Mesendoderm (in vitro differentiated cells): ENCODE measurements at regions not wholly inside any gene's neighbourhood (a gene's known extent, or its start where the extent isn't known, plus 50 kb on each side); places are given as distances from the start of the nearest gene placed in this dataset.

Source experiments
- DNase-seq: peaks from one replicate; pipeline ENCODE4 v3.0.0; 2013
- H2AK5ac ChIP-seq: 2 replicates; pipeline ENCODE4 v1.6.1; 2013; ENCODE audit warnings: low read length, inconsistent platforms
- H2BK120ac ChIP-seq: 2 replicates; pipeline ENCODE4 v1.6.1; 2013; ENCODE audit warnings: low read depth, mild to moderate bottlenecking, low read length, moderate library complexity, mixed read lengths
- H2BK15ac ChIP-seq: replicated peaks from 2 replicates; pipeline ENCODE4 v1.6.1; 2013; ENCODE audit warnings: low read depth, mild to moderate bottlenecking, moderate library complexity
- H2BK5ac ChIP-seq: 2 replicates; pipeline ENCODE4 v1.6.1; 2013; ENCODE audit warnings: low read length, inconsistent platforms
- H3K18ac ChIP-seq: 2 replicates; pipeline ENCODE4 v1.6.1; 2013; ENCODE audit warnings: mild to moderate bottlenecking, low read length, mixed read lengths
- H3K23ac ChIP-seq: one replicate; pipeline ENCODE4 v1.6.1; 2013; ENCODE audit warnings: low read length
- H3K27ac ChIP-seq: 2 replicates; pipeline ENCODE4 v1.5.1; 2013; ENCODE audit warnings: low read depth, mild to moderate bottlenecking, inconsistent platforms, low read length, moderate library complexity
- H3K27me3 ChIP-seq: 2 replicates; pipeline ENCODE4 v1.6.1; 2013; ENCODE audit warnings: low read length, control low read depth, mild to moderate bottlenecking, inconsistent platforms; ENCODE audit not compliant: insufficient read depth, poor library complexity
- H3K36me3 ChIP-seq: 2 replicates; pipeline ENCODE4 v1.6.1; 2013; ENCODE audit warnings: low read length, inconsistent platforms; ENCODE audit not compliant: control insufficient read depth, insufficient read depth
- H3K4ac ChIP-seq: one replicate; pipeline ENCODE4 v1.6.1; 2013; ENCODE audit warnings: low read depth, mild to moderate bottlenecking, low read length, moderate library complexity
- H3K4me1 ChIP-seq: 2 replicates; pipeline ENCODE4 v1.6.1; 2013; ENCODE audit warnings: low read depth, low read length, inconsistent platforms; ENCODE audit not compliant: control insufficient read depth
- H3K4me2 ChIP-seq: 2 replicates; pipeline ENCODE4 v1.6.1; 2013; ENCODE audit warnings: low read length
- H3K4me3 ChIP-seq: 2 replicates; pipeline ENCODE4 v1.5.1; 2013; ENCODE audit warnings: mild to moderate bottlenecking, low read length
- H3K56ac ChIP-seq: one replicate; pipeline ENCODE4 v1.6.1; 2013; ENCODE audit warnings: low read length
- H3K79me1 ChIP-seq: 2 replicates; pipeline ENCODE4 v1.6.1; 2013; ENCODE audit warnings: low read length, inconsistent platforms
- H3K79me2 ChIP-seq: 2 replicates; pipeline ENCODE4 v1.6.1; 2013; ENCODE audit warnings: mild to moderate bottlenecking, low read length; ENCODE audit not compliant: control insufficient read depth, insufficient read depth
- H3K9ac ChIP-seq: 2 replicates; pipeline ENCODE4 v1.6.1; 2013; ENCODE audit warnings: low read length, inconsistent platforms
- H4K5ac ChIP-seq: one replicate; pipeline ENCODE4 v1.6.1; 2013; ENCODE audit warnings: low read length
- H4K8ac ChIP-seq: one replicate; pipeline ENCODE4 v1.6.1; 2013; ENCODE audit warnings: low read depth, mild to moderate bottlenecking, control low read depth, low read length, moderate library complexity
- WGBS: extraction: QIAGEN DNeasy Blood & Tissue Kit; methylation state at CpG from one replicate; pipeline ENCODE4 v1.1.7; 2013; ENCODE audit warnings: low lambda C conversion rate, missing lambda C conversion rate; ENCODE audit not compliant: insufficient coverage; ENCODE audit errors: extremely low coverage; 5-methylcytosine and 5-hydroxymethylcytosine counted together

DNA sequence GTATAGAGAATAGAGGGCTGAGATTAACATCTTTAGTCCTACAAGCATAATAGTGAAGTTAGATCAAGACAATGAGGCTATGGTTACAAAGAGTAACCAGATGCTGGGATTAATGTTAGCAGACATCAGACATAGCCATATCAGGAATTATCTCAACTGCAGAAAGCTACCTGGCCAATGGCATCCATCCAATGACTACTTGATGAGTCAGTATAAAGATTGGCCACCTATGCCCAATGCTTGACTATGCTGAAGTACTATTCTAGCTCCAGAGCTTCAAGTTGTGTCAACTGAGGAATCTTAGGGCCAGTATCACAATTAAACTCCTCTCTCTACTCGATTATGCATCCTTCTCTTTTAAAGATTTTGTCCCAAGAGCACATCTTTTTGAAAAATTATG lies 541.4 kb downstream of the PRELID2 start:
- Histone ChIP-seq H3K9ac (no peak overlapping the region), H3K79me1 (no peaks in the 10 kb centered on the region), H3K23ac (no peak overlapping the region), H3K18ac (no peak overlapping the region), H3K4me1 (no peaks in the 10 kb centered on the region), H2BK15ac (no peak overlapping the region), H3K56ac (no peak overlapping the region), H3K36me3 (no peaks in the 10 kb centered on the region), H3K4me3 (no peak overlapping the region), H3K27me3 (no peaks in the 10 kb centered on the region), H3K27ac (no peak overlapping the region), H2BK5ac (no peak overlapping the region), H4K5ac (no peak overlapping the region), H3K4ac (no peak overlapping the region), H2BK120ac (no peak overlapping the region), H2AK5ac (no peak overlapping the region), H4K8ac (no peak overlapping the region), H3K79me2 (no peaks in the 10 kb centered on the region), H3K4me2 (no peak overlapping the region)
- no CpG with 5 or more reads among the region's 1 CpG for WGBS
- DNase-seq, result no peak

DNA sequence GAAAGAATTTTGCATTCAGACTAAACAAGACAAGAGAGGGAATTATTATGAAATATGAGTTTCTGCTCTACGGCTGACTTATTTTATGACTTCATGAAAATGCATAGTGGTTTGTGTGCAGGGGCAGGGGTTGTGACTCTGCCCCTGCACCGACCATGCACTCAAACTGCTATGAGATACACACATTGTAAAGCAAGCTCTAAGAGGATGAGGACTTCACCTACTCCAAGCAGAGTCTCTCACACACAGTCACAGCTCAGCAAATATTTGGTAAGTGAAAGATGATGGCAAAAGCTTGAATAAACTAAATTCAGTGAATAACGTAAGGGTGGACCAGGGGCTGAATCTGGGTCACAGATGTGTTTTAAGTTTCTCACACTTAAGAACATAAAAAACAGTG lies 542.9 kb downstream of the PRELID2 start:
- H3K79me2 ChIP-seq, result no peaks in the 10 kb centered on the region
- H3K4ac ChIP-seq, result no peak overlapping the region
- H2BK120ac ChIP-seq, result no peak overlapping the region
- WGBS, result no CpG with 5 or more reads among the region's 3 CpGs
- no peak overlapping the region for H2BK15ac ChIP-seq
- no peaks in the 10 kb centered on the region for H3K79me1 ChIP-seq
- no peak overlapping the region for H3K27ac ChIP-seq
- no peak overlapping the region for H2BK5ac ChIP-seq
- no peak overlapping the region for H3K56ac ChIP-seq
- H3K36me3 ChIP-seq, result no peaks in the 10 kb centered on the region
- H3K18ac ChIP-seq, result no peak overlapping the region
- H2AK5ac ChIP-seq, result no peak overlapping the region
- no peak overlapping the region for H4K5ac ChIP-seq
- no peak overlapping the region for H3K9ac ChIP-seq
- H3K4me3 ChIP-seq, result no peak overlapping the region
- no peak for DNase-seq
- no peak overlapping the region for H3K23ac ChIP-seq
- H3K4me1 ChIP-seq, result no peaks in the 10 kb centered on the region
- no peak overlapping the region for H3K4me2 ChIP-seq
- H3K27me3 ChIP-seq, result no peaks in the 10 kb centered on the region
- H4K8ac ChIP-seq, result no peak overlapping the region

DNA sequence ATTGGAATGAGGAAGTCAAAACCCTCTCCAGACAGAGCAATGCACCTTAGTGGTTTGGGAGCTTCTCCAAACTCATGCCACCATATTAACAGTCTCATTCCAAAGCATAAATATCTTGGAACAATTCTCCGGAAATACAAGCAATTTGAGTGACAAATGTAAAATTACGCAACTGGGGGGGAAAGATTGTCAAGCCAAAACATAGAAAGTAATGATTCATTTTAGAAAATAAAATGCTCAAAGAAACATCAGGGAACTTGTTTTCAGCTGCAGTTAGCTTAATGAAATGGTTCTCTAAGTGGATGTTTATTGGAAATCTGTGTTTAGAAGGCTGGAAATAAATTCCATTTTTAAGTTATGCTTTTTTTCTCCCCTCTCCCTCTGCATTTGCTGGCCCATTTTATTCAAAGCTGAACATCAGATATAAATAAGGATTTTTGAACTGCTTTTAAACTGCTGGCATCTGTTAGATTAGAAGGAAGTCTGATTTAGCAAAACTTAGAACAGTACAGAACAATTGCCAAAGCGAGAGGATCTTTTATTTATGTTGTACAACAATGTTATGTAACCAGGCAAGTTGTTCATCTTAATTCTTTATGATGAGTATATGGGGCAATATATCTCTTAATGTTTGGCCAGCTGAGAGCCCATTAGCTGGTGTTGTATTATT lies 551.9 kb downstream of the PRELID2 start:
- no peak overlapping the region for H3K18ac ChIP-seq
- H3K4me2 ChIP-seq, result no peak overlapping the region
- H4K5ac ChIP-seq, result no peak overlapping the region
- no peaks in the 10 kb centered on the region for H3K79me2 ChIP-seq
- no peaks in the 10 kb centered on the region for H3K79me1 ChIP-seq
- H2BK5ac ChIP-seq, result no peak overlapping the region
- H3K4ac ChIP-seq, result no peak overlapping the region
- H3K56ac ChIP-seq, result no peak overlapping the region
- no peaks in the 10 kb centered on the region for H3K27me3 ChIP-seq
- no peaks in the 10 kb centered on the region for H3K4me1 ChIP-seq
- no peak overlapping the region for H2AK5ac ChIP-seq
- no CpG with 5 or more reads among the region's 3 CpGs for WGBS
- no peak overlapping the region for H3K27ac ChIP-seq
- H3K23ac ChIP-seq, result no peak overlapping the region
- H4K8ac ChIP-seq, result no peak overlapping the region
- no peak for DNase-seq
- no peak overlapping the region for H3K9ac ChIP-seq
- H2BK15ac ChIP-seq, result no peak overlapping the region
- no peaks in the 10 kb centered on the region for H3K36me3 ChIP-seq
- no peak overlapping the region for H3K4me3 ChIP-seq
- H2BK120ac ChIP-seq, result no peak overlapping the region

DNA sequence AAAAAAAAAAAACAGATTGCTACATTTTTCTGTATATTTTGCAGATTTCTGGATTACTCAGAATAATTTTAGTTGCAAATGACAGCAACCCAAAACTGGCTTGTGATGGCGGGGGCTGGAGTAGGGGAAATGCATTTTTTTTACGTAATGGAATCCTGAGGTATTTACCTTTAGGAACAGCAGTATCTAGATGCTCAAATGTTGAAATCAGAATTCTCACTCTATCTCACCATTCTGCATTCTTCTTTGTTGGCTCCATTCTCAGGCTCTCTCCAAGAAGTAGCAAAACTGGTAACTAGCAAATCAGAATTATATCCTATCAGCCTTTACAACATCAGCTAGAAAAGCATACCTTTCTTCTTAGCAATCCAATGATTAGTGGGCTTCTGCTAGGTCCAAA lies 554.3 kb downstream of the PRELID2 start:
- Histone ChIP-seq H2AK5ac (no peak overlapping the region), H3K4me2 (no peak overlapping the region), H3K56ac (no peak overlapping the region), H3K4me1 (no peaks in the 10 kb centered on the region), H2BK5ac (no peak overlapping the region), H2BK120ac (no peak overlapping the region), H2BK15ac (no peak overlapping the region), H3K23ac (no peak overlapping the region), H3K18ac (no peak overlapping the region), H3K4me3 (no peak overlapping the region), H3K27ac (no peak overlapping the region), H4K5ac (no peak overlapping the region), H3K9ac (no peak overlapping the region), H3K36me3 (no peaks in the 10 kb centered on the region), H3K79me2 (no peaks in the 10 kb centered on the region), H3K27me3 (no peaks in the 10 kb centered on the region), H3K79me1 (no peaks in the 10 kb centered on the region), H3K4ac (no peak overlapping the region), H4K8ac (no peak overlapping the region)
- no CpG with 5 or more reads among the region's 2 CpGs for WGBS
- no peak for DNase-seq

DNA sequence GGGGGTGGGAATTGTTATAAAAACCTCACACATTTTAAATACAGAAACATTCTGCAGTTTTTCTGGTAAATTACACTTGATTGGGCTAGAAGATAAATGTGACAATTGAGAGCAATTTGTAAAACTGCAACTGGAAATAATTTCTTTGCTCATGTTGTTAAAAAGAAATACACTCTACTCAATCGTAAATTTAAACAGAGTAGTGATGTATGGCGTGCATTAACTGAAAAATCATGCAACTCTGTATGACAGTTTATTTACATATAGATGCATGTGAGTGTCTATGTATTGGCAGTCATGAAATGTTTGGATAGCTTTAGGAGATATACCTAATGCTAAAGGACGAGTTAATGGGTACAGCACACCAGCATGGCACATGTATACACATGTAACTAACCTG lies 554.9 kb downstream of the PRELID2 start:
- Histone ChIP-seq H2BK120ac (no peak overlapping the region), H3K4me2 (no peak overlapping the region), H3K4me3 (no peak overlapping the region), H3K36me3 (no peaks in the 10 kb centered on the region), H2BK5ac (no peak overlapping the region), H3K4ac (no peak overlapping the region), H3K9ac (no peak overlapping the region), H4K8ac (no peak overlapping the region), H3K18ac (no peak overlapping the region), H3K27me3 (no peaks in the 10 kb centered on the region), H3K56ac (no peak overlapping the region), H3K79me2 (no peaks in the 10 kb centered on the region), H2AK5ac (no peak overlapping the region), H3K27ac (no peak overlapping the region), H4K5ac (no peak overlapping the region), H3K4me1 (no peaks in the 10 kb centered on the region), H3K79me1 (no peaks in the 10 kb centered on the region), H3K23ac (no peak overlapping the region), H2BK15ac (no peak overlapping the region)
- no CpG with 5 or more reads among the region's 3 CpGs for WGBS
- no peak for DNase-seq

DNA sequence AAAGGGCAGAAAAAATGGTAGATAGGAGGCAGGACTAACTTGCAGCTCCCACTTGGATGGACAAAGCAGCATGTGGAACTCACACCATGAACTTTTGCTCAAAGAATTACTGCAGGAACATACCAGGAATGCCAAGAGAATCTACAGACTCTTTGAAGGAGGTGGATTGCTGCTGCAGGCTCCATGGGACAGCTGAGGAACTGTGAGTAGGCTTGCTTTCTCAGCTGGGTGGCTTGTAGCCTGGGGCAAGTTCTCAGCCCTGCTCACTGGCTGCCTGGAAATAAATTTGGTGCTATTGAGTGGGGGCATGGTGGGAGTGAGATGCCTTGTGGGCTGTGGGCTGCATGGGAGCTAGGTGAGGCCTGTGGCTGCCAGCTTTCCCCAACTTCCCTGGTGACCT lies 574.5 kb downstream of the PRELID2 start:
- Histone ChIP-seq H3K27ac (no peak overlapping the region), H2BK120ac (no peak overlapping the region), H3K79me2 (no peaks in the 10 kb centered on the region), H3K23ac (no peak overlapping the region), H3K36me3 (no peaks in the 10 kb centered on the region), H3K4me3 (no peak overlapping the region), H2AK5ac (no peak overlapping the region), H2BK5ac (no peak overlapping the region), H2BK15ac (no peak overlapping the region), H3K56ac (no peak overlapping the region), H4K8ac (no peak overlapping the region), H3K4me1 (no peaks in the 10 kb centered on the region), H3K27me3 (no peaks in the 10 kb centered on the region), H3K9ac (no peak overlapping the region), H3K4ac (no peak overlapping the region), H4K5ac (no peak overlapping the region), H3K79me1 (no peaks in the 10 kb centered on the region), H3K18ac (no peak overlapping the region), H3K4me2 (no peak overlapping the region)
- peak; percentile 45 for DNase-seq
